ENCODE measurements at regions not wholly inside any gene's neighbourhood (a gene's known extent, or its start where the extent isn't known, plus 50 kb on each side); places are given as distances from the start of the nearest gene placed in this dataset.
A peak's percentile ranks its signal among the peaks of the same experiment; 100 is the strongest.
"Not testable (repeated sequence)": the region's sequence is repeated elsewhere in the genome, so short reads cannot be mapped to it uniquely, and the experiment has no call there.

- Mint-ChIP-seq H3K27me3 (peaks cover 25 to 27% of the 10 kb centered on the region in 2 donors), H3K36me3 (no peaks in the 10 kb centered on the region), H3K4me3 (no peak overlapping the region), H3K27ac (no peak overlapping the region), H3K4me1 (no peaks in the 10 kb centered on the region), H3K9me3 (no peaks in the 10 kb centered on the region)
- ATAC-seq (replicated peaks) (no peak), DNase-seq (no peak)
These were observed 155.8 kb downstream of the TBC1D2B start for GRCh38 chr15:77921664-77922063.

GRCh38 chr15:77916966-77917635, 160.4 kb downstream of the TBC1D2B start:
- not testable (repeated sequence) for DNase-seq; H3K36me3 Mint-ChIP-seq; H3K4me3 Mint-ChIP-seq; H3K9me3 Mint-ChIP-seq; H3K4me1 Mint-ChIP-seq; H3K27ac Mint-ChIP-seq; ATAC-seq (replicated peaks)
- peaks cover 24 to 28% of the 10 kb centered on the region in 2 donors for H3K27me3 Mint-ChIP-seq

- peaks cover 20 to 22% of the 10 kb centered on the region in 2 donors for H3K27me3 Mint-ChIP-seq
- not testable (repeated sequence) for H3K9me3 Mint-ChIP-seq; ATAC-seq (replicated peaks); DNase-seq; H3K4me3 Mint-ChIP-seq; H3K4me1 Mint-ChIP-seq; H3K36me3 Mint-ChIP-seq; H3K27ac Mint-ChIP-seq
These were observed 161.6 kb downstream of the TBC1D2B start for GRCh38 chr15:77915961-77916330.

- DNase-seq (no peak), ATAC-seq (replicated peaks) (no peak)
- no peaks in the 10 kb centered on the region for H3K4me1 Mint-ChIP-seq
- H3K9me3 Mint-ChIP-seq = no peaks in the 10 kb centered on the region
- H3K4me3 Mint-ChIP-seq = no peak overlapping the region
- peaks cover 20 to 22% of the 10 kb centered on the region in 2 donors for H3K27me3 Mint-ChIP-seq
- no peak overlapping the region for H3K27ac Mint-ChIP-seq
- no peaks in the 10 kb centered on the region for H3K36me3 Mint-ChIP-seq
These were observed 162.1 kb downstream of the TBC1D2B start for GRCh38 chr15:77915261-77915960.

- not testable (repeated sequence) for H3K9me3 Mint-ChIP-seq; H3K36me3 Mint-ChIP-seq; ATAC-seq (replicated peaks); H3K27ac Mint-ChIP-seq; H3K4me3 Mint-ChIP-seq; DNase-seq; H3K4me1 Mint-ChIP-seq
- peaks cover 21 to 22% of the 10 kb centered on the region in 2 donors for H3K27me3 Mint-ChIP-seq
These were observed 163.0 kb downstream of the TBC1D2B start for GRCh38 chr15:77914531-77914930.

GRCh38 chr15:77910030-77910911, 167.2 kb downstream of the TBC1D2B start:
- peak overlapping the region; percentile 80 to 82 for H3K4me3 Mint-ChIP-seq
- ATAC-seq (replicated peaks) (peak; percentile 79 to 85), DNase-seq (peak; percentile 78)
- H3K4me1 Mint-ChIP-seq, H3K36me3 Mint-ChIP-seq, H3K9me3 Mint-ChIP-seq: not testable (repeated sequence)
- peaks cover 29 to 37% of the 10 kb centered on the region in 2 donors for H3K27me3 Mint-ChIP-seq
- peak overlapping the region; percentile 47 for H3K27ac Mint-ChIP-seq

GRCh38 chr15:77909182-77909940, 168.2 kb downstream of the TBC1D2B start:
- ATAC-seq (replicated peaks) (no peak), DNase-seq (no peak)
- Mint-ChIP-seq H3K27ac (no peak overlapping the region), H3K4me1 (peaks cover 3 to 9% of the 10 kb centered on the region in 2 donors), H3K4me3 (no peak overlapping the region), H3K9me3 (no peaks in the 10 kb centered on the region), H3K36me3 (no peaks in the 10 kb centered on the region), H3K27me3 (peaks cover 29 to 37% of the 10 kb centered on the region in 2 donors)

GRCh38 chr15:77908752-77909111, 168.8 kb downstream of the TBC1D2B start:
- H3K36me3 Mint-ChIP-seq; H3K9me3 Mint-ChIP-seq; H3K4me1 Mint-ChIP-seq; ATAC-seq (replicated peaks); H3K4me3 Mint-ChIP-seq; H3K27ac Mint-ChIP-seq; DNase-seq: not testable (repeated sequence)
- H3K27me3 Mint-ChIP-seq = peaks cover 29 to 37% of the 10 kb centered on the region in 2 donors

GRCh38 chr15:77907824-77908751, 169.4 kb downstream of the TBC1D2B start:
- Mint-ChIP-seq H3K27ac (no peak overlapping the region), H3K4me3 (no peak overlapping the region), H3K9me3 (no peaks in the 10 kb centered on the region), H3K27me3 (peaks cover 29 to 37% of the 10 kb centered on the region in 2 donors), H3K36me3 (no peaks in the 10 kb centered on the region), H3K4me1 (peaks cover 3 to 9% of the 10 kb centered on the region in 2 donors)
- DNase-seq (peak; percentile 53), ATAC-seq (replicated peaks) (peak; percentile 75 to 78)

- not testable (repeated sequence) for ATAC-seq (replicated peaks); DNase-seq; H3K4me1 Mint-ChIP-seq; H3K36me3 Mint-ChIP-seq; H3K9me3 Mint-ChIP-seq; H3K4me3 Mint-ChIP-seq; H3K27ac Mint-ChIP-seq
- peaks cover 29 to 37% of the 10 kb centered on the region in 2 donors for H3K27me3 Mint-ChIP-seq
These were observed 171.2 kb downstream of the TBC1D2B start for GRCh38 chr15:77906062-77906990.

GRCh38 chr15:77905301-77905920, 172.1 kb downstream of the TBC1D2B start:
- H3K27me3 Mint-ChIP-seq = peaks cover 29 to 37% of the 10 kb centered on the region in 2 donors
- no peak for DNase-seq

GRCh38 chr15:77904901-77905300, 172.6 kb downstream of the TBC1D2B start:
- Mint-ChIP-seq H3K9me3 (no peaks in the 10 kb centered on the region), H3K27me3 (peaks cover 25 to 37% of the 10 kb centered on the region in 2 donors), H3K4me3 (no peak overlapping the region), H3K27ac (peak overlapping the region; percentile 40), H3K36me3 (no peaks in the 10 kb centered on the region), H3K4me1 (peaks cover 4 to 9% of the 10 kb centered on the region in 2 donors)
- DNase-seq (no peak), ATAC-seq (replicated peaks) (no peak)

More at GRCh38 chr15:77905301-77905920, 172.1 kb downstream of the TBC1D2B start:
- H3K4me3 Mint-ChIP-seq = no peak overlapping the region
- ATAC-seq (replicated peaks) = no peak
- H3K36me3 Mint-ChIP-seq = no peaks in the 10 kb centered on the region
- H3K4me1 Mint-ChIP-seq = peaks cover 3 to 9% of the 10 kb centered on the region in 2 donors
- no peak overlapping the region for H3K27ac Mint-ChIP-seq
- H3K9me3 Mint-ChIP-seq = no peaks in the 10 kb centered on the region
